ENCODE measurements at regions not wholly inside any gene's neighbourhood (a gene's known extent, or its start where the extent isn't known, plus 50 kb on each side); places are given as distances from the start of the nearest gene placed in this dataset.

- peak; percentile 72 for ATAC-seq
- TF ChIP-seq TSHZ2 (CRISPR knock-in tag; IDR thresholded peaks at IDR 0.05) (no peak), ISL1 (CRISPR knock-in tag; IDR thresholded peaks at IDR 0.05) (peak; percentile 12; the same call in 1 of the 2 replicates)
These were observed 51.4 kb upstream of the BAZ1A start for GRCh38 chr14:34926552-34926951.

All from SK-N-SH treated with all-trans-retinoic acid at 6 μM for 48 hours (cell line).